HG02588 (cell line): ENCODE measurements at regions not wholly inside any gene's neighbourhood (a gene's known extent, or its start where the extent isn't known, plus 50 kb on each side); places are given as distances from the start of the nearest gene placed in this dataset.
"Not testable (repeated sequence)": the region's sequence is repeated elsewhere in the genome, so short reads cannot be mapped to it uniquely, and the experiment has no call there.

Source experiments
- ATAC-seq: cut with Tn5 transposase; IDR thresholded peaks from one replicate; pipeline ENCODE4 v1.9.1; 2021; ENCODE audit warnings: mild to moderate bottlenecking, moderate library complexity; ENCODE audit not compliant: unreplicated experiment

DNA sequence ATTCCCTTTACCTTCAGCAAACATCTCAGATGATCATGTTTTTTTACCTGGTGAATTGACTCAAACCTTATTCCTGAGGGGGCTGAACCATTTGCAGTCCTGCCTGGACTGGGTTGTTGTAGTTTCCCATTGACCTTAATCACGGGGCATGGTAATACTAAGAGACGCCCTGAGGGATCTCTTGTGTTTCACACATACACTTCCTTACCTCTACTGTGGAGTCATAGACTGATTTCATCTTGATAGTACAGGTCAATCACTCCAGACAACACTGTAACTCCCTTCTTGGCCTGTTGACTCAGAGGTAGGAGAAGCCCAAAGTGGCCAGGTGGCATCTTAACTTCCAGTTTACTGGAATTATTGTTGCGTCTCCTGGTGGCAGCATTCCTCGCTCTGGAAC is 1064.0 kb upstream of the PCDH10 start:
- ATAC-seq = no peak

DNA sequence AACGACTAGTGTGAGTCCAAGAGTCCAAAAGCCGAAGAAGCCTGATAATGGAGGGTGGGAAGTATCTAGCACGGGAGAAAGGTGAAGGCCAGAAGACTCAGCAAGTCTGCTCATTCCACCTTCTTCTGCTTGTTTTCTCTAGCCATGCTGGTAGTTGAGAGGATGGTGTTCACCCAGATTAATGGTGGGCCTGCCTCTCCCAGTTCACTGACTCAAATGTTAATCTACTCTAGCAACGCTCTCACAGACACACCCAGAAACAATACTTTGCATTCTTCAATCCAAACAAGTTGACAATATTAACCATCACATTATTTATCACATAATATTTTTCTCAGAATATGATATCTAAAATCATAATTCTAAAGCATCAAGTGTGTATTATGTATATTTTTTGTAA is 1055.1 kb upstream of the PCDH10 start:
- ATAC-seq = no peak

DNA sequence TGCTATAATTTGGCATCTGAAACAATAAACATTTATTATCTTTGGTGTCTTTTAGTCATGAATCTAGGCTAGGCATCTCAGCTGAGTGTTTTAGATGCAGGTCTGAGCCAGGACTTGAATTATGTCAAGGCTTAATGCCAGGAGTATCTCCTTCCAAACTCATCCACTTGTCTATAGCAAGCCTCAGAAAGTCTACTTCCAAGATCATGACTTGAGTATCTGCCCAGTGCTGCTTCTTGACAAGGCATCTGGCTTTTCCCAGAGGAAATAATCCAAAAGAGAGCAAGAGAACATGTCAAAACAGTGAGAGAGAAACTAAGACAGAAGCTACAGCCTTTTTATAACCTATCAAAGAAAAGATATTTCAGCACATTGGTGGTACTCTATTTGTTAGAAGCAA is 1052.1 kb upstream of the PCDH10 start:
- no peak for ATAC-seq

DNA sequence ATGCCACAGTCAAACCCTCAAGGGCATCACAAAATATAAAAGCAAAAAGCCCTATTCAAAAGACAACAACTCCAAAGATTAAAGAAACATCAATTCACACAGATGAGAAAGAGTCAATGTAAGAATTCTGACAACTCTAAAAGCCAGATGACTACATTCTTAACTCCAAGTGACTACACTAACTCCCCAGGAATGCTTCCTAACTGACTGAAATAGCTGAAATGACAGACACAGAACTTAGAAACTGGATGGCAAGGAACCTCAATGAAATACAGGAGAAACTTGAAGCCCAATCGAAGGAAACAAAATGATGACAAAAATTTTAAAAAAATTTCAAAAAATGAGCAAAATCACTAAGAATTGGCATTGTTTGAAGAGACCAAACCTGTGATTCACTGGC is 1047.6 kb upstream of the PCDH10 start:
- ATAC-seq = no peak

DNA sequence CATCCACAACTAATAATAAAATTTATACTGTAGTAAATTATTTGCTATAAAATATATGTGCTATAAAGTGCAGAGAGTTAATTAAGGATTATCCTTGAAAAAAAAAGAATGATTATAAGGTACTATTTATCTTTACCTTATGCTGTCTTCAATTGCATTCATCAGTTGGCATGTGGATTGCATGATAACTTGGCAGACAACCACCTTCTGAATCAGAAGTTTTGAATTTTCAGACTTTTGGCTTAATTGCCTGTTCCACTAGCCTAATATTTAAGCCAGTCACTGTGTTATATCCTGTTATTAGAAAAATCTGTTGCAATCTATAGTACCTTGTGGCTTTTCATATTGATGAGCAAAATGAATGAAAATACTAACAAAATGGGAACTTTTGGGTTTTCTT is 1040.3 kb upstream of the PCDH10 start:
- ATAC-seq = no peak

DNA sequence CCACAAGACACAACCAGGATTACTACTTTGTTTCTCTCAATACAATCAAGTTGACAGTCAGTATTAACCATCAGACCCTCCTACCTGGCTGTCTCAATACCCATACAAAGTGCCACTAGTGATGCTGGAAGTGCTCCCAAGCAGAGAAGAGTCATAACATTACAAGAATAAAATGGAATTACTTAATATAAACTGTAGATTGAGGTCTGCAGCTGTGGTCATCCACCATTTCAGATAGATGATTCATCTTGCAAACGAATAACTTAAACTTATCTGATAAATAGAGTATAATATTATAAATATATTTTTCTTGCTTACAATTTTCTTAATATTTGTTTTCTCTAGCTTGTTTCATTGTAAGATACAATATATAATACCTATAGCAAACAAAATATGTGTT is 1034.2 kb upstream of the PCDH10 start:
- no peak for ATAC-seq

DNA sequence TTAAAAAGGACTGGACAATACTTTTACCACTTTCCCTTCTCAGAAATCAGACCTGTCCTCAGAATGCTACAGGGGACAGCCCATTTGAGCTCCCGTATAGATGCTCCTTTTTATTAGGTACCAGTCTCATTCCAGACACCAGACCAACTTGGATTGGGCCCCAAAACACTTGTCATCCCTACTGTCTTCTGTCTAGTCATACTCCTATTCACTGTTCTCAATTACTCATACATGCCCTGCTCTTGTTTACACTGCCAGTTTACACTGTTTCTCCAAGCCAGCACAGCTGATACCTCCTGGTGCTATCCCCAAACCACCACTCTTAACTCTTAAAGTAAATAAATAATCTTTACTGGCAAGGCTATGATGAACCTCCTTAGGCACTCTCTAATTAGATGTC is 1026.4 kb upstream of the PCDH10 start:
- not testable (repeated sequence) for ATAC-seq

DNA sequence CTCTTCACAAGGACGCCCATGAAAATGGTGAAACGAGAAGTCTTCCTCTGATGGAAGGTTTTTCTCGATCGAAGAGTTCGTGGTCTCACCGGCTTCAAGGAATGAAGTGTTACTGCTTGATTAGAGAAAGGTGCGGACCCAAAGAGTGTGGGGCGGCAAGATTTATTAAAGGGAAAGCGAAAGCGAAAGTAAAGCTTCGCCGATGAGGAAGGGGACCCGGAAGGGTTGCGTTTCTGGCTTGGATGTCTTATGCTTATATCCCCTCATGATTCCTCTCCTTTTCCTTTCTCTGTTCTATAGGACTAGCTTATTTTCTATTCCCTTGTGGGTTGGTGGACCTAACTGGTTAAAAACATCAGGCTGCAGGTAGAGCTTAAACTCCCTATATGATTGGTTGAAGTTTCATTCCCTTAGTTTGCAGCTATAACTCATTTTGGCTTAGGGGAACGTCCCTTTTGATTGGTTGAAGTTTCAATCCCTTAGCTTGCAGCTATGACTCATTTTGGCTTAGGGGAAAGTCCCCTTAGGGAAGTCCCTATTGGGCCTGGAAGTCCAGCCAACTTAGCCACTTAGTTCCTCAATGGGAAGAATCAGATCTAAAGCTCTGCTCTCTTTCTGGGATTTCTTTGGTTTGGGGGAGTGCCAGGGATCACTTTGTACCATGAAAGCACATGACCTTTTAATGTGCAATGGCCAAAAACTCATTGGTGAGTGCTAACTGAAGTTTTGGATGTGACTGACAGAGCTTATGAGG is 1025.0 kb upstream of the PCDH10 start:
- peak; percentile 74 for ATAC-seq

DNA sequence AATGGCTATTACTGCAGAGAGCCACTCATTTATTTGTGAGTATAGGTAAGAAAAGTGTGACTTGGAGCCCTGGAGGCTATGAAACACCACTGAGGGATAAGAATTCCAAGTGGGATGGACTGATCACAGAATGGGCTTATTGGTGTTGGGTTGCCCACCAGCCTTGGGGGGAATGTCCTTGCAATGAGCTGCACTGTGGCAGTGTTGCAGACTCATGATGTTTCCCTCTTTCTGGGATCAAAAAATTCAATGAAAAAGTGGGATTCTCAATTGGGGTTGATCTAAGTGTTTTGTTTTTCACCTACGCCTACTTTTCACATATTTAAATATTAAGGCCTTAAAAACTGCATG is 1024.5 kb upstream of the PCDH10 start:
- no peak for ATAC-seq

DNA sequence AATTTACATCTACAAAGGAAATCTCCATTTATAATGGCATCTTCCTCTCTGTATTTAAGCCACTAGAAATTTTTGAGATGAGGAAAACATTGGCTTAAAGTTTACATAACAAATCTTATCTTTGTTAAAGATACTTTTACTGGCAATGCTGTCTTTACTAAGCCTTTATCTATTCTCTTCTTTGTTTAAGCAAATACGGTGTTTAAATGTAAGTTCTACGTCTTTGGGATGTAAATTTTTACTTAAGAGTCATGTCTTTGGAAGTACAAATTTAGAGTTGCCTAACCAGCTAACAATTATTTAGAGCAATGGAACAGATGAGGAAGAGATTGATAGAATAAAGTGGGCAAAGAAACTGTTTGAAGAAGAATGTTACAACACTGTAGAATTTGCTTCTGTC is 1024.0 kb upstream of the PCDH10 start:
- no peak for ATAC-seq

DNA sequence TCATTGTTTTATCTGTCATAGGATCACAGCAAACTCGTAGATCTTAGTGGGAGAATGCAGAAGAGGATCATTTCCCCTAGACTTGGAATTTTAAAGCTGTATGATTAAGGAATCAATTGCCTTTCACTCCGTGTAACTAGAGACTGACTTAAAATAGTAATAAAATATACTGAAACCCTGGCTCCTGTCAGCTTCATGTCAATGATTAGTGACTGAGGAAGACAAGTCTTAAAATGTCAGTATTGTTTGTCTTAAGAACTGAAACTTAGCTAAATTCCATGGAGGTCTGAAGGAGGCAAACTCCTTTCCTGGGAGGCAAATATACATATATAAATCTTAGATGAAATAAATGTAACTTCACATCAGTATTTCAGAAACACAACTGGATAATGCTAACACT is 1016.7 kb upstream of the PCDH10 start:
- no peak for ATAC-seq

DNA sequence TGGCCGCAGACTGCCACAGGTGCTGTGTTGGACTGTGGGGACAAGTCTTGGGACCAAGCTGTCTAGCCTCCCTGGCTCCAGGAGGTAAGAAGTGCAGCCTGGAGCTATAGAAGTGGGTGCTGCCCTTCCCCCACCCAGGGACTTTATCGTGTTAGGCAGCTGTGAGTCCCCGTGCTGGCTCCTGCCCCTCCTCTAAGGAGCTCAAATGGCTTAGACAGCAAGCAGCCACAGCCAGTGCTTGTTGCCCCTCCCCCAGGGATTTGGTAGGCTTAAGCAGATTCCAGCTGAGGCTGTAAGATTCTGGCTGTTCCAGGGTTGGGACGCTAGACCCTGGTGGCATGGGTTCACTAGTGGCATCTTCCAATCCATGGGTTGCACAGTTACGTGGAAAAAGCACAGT is 979.4 kb upstream of the PCDH10 start:
- no peak for ATAC-seq

DNA sequence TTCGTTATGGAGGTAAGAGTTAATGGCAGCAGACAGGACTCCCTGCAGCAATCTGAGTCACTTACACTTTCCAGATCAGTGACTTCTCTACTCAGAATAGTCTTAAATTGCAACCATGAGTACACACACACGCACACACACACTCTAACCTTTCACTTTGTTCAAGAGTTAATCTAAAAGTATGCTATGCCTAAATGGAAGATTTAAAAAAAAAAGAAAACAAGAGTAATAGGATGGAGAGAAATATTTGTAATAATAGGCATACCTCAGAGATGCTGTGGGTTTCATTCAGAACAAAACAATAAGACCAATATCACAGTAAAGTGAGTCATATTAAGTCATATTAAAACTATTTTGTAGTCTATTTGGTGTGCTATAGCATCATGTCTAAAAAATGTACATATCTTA is 969.1 kb upstream of the PCDH10 start:
- no peak for ATAC-seq

DNA sequence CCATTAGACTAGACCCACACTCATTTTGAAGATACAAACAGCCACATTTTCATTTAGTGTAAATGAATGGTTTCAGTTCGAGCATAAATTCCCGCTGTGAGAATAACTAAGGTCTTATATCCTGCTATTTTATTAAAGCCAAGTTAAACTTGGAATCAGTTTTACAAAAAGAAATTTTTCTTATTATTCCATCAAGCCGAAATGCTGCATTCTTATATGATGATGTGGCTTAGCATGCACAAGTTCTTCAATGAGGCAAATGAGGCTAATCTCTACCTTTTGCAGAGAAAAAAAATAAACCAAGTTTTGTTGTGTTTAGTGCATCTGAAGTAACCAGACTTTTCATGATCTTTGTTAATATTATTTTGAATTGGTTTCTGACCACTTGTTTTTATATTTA is 953.9 kb upstream of the PCDH10 start:
- ATAC-seq = no peak

DNA sequence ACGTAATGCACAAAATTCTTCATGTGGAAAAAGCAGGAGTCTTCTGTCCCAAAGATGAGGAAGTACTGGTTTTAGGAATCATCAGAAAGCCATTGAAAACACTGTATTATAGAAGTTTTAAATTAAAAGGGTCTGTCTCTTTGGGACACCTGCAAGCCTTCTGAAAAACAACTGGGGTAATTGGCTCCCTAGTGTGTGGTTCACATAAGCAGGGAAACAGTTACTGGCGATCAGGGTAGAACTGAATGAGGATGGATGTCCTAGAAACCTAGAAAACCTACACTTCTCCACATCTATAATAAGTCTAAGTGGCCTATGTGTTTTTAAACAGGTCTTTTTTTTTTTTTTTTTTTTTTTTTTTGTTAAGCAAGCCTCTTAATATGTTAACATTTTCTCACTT is 945.5 kb upstream of the PCDH10 start:
- ATAC-seq = no peak

DNA sequence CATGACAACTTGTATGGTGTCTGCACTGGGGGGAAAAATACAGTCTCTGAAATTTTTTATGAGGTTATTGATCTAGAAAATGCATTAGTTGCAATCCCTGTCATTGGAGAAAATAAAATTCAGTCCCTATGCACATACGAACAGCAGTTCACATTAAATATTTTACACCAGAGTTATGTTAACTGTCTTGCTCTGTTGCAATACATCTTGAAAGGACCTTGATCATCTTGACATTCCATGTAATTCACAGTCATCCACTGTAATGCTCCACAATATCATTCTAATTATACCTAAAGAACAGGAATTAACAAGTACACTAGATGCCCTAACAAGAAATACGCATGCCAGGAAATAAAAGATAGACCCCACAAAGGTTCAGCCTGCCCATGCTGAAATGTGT is 934.6 kb upstream of the PCDH10 start:
- ATAC-seq = no peak

DNA sequence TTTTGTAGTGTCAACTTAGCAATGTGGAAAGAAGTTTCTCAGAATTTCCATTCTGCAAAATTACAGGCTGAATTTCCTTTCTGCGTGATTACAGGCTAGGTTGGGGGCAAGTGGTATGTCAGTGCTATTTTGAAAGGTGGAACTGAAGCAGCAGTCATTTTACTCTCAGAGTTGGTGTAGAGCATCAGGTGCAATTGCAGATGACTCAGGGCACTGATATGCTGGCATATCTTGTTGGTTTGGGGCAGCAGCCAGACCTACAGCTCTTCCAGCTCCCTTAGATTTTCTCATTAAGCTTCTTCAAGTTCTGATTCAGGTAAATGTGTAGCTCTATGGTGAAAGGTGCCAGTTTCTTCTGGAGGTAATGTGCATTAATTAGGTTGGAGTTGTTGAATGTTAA is 930.7 kb upstream of the PCDH10 start:
- ATAC-seq = no peak

DNA sequence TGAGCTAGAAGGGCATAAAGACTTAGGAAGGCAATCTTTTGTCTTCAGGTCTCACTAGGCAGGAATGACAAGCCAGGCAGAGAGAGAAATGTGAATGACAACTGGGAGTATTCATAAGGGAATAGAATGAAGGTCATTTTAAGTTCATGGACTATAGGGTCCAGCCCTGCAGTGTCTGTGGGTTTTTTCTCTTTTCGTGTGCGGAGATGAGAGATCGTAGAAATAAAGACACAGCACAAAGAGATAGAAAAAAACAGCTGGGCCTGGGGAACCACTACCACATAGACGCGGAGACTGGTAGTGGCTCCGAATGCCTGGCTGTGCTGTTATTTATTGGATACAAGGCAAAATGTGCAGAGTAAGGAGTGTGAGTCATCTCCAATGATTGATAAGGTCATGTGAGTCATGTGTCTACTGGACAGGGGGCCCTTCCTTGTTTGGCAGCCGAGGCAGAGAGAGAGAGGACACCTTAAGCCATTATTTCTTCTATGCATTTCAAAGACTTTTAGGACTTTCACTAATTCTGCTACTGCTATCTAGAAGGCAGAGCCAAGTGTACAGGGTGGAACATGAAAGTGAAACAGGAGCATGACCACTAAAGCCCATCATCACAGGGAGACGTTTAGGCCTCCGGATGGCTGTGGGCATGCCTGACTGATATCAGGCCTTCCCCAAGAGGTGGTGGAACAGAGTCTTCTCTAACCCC is 921.8 kb upstream of the PCDH10 start:
- no peak for ATAC-seq

DNA sequence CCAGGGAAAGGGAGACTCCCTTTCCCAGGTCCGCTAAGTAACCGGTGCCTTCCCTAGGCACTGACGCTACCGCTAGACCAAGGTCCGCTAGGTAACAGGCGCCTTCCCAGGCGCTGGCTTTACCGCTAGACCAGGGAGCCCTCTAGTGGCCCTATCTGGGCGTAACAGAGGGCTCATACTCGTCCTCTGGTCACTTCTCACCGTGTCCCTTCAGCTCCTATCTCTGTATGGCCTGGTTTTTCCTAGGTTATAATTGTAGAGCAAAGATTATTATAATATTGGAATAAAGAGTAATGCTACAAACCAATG is 921.3 kb upstream of the PCDH10 start:
- ATAC-seq = not testable (repeated sequence)

DNA sequence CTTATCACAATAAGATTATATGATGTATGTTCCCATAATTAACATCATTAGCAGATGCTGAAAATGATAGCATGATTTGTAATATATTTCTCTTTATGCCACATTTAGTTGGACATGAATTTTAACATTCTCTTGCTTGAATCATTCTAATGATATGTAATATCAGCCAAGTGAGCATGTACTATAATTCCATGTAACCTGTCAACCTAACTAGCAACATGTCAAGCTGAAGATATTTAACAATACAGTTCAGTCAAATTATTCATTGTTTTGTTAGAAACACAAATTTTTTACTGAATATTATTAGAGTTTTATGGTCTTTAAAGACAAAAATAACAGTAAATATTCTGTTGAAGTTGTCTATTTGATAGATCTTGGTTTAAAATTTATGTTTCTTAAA is 920.4 kb upstream of the PCDH10 start:
- ATAC-seq = no peak

DNA sequence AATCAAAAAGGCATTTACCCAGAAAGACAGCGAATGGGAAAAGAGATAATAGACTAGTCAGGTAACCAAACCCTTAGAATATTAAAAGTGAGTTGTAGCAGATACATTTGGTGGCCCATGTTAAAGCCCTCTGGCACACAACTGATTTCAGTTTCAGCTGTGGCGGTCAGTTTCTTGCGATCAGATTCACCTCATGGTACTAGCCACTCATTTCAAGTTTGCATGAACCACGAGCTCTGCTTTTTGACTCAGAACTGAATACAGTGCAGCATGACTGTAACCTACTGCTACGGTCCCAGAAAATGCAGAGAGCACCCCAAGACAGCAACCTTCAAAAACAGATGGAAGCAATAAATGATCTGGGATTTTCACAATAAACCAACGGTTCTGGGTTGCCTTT is 919.1 kb upstream of the PCDH10 start:
- no peak for ATAC-seq

DNA sequence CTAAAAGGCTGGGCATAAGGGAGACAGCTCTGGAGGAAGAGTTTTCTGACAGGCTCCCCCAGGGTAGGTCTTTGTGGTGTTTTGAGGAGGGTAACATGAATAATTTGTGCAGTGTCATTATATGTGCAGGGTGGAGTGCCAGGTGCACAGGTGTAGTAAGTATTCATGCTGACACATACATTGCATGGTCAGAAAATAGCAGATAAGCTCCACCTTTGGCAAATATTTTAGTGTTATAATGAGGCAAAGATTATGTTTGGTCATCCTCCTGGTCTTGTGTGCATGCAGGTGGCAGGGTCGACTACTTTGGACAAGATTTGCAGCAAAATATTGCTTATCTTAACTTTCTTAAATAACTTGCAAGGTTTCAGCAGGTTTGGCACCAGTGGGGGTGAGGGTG is 910.4 kb upstream of the PCDH10 start:
- no peak for ATAC-seq

DNA sequence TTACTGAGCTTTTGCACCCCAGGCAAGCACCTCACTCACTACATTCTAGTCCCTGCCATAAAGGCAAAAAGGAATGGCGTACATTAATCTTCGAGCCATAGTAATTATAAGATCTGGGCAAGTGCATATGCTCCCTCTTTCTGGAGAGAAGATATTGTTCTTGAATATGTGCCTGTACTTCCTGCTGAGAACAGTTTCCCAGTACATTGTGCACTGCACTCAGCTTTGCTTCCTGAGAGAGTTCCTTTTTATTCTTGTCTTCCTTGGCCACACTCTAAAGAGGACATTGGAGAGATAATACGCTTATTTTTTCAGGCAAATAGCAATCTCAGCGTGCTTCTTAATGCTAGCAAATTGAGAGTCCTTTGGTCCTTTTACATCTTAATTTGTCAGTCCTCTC is 909.0 kb upstream of the PCDH10 start:
- ATAC-seq = no peak
